GM06990 (cell line): ENCODE measurements at regions not wholly inside any gene's neighbourhood (a gene's known extent, or its start where the extent isn't known, plus 50 kb on each side); places are given as distances from the start of the nearest gene placed in this dataset.

Experiments used
- DNase-seq: peaks from one replicate; pipeline ENCODE4 v3.0.0-alpha.2; 2011; ENCODE audit not compliant: insufficient read length; ENCODE audit errors: extremely low read depth
- H3K27me3 ChIP-seq: replicated peaks from 2 replicates; pipeline ENCODE4 v1.6.0; 2011; ENCODE audit warnings: low read length; ENCODE audit not compliant: control insufficient read depth, insufficient read depth
- H3K36me3 ChIP-seq: 2 replicates; pipeline ENCODE4 v1.5.1; 2011; ENCODE audit warnings: low read length; ENCODE audit not compliant: control insufficient read depth, insufficient read depth
- H3K4me3 ChIP-seq: replicated peaks from 2 replicates; pipeline ENCODE4 v1.5.1; 2011; ENCODE audit warnings: low read depth, mild to moderate bottlenecking, control low read depth, low read length
- CTCF ChIP-seq: IDR thresholded peaks from 2 replicates; pipeline ENCODE4 v1.5.1; 2011; ENCODE audit warnings: low read length, control low read depth, mild to moderate bottlenecking, inconsistent platforms; ENCODE audit not compliant: insufficient read depth, poor library complexity, severe bottlenecking

GRCh38 chr2:116133381-116133942, 1681.0 kb upstream of the DDX18 start:
- no peaks in the 10 kb centered on the region for H3K36me3 ChIP-seq
- DNase-seq: no peak
- H3K4me3 ChIP-seq: no peak overlapping the region
- H3K27me3 ChIP-seq: no peaks in the 10 kb centered on the region
- TF ChIP-seq CTCF: no peak

- Histone ChIP-seq H3K36me3 (no peaks in the 10 kb centered on the region), H3K4me3 (no peak overlapping the region), H3K27me3 (no peaks in the 10 kb centered on the region)
- no peak for DNase-seq
- TF ChIP-seq CTCF: no peak
Measured at GRCh38 chr2:116141891-116142474, 1672.5 kb upstream of the DDX18 start.

- no peak for DNase-seq
- TF ChIP-seq CTCF: no peak
- Histone ChIP-seq H3K27me3 (no peaks in the 10 kb centered on the region), H3K4me3 (no peak overlapping the region), H3K36me3 (no peaks in the 10 kb centered on the region)
Measured at GRCh38 chr2:116142644-116143227, 1671.8 kb upstream of the DDX18 start.

- Histone ChIP-seq H3K4me3 (no peak overlapping the region), H3K36me3 (no peaks in the 10 kb centered on the region), H3K27me3 (no peaks in the 10 kb centered on the region)
- DNase-seq: no peak
- TF ChIP-seq CTCF: no peak
Measured at GRCh38 chr2:116145031-116145430, 1669.5 kb upstream of the DDX18 start.

GRCh38 chr2:116148361-116148760, 1666.1 kb upstream of the DDX18 start:
- Histone ChIP-seq H3K27me3 (no peaks in the 10 kb centered on the region), H3K36me3 (no peaks in the 10 kb centered on the region), H3K4me3 (no peak overlapping the region)
- DNase-seq: no peak
- no peak for TF ChIP-seq CTCF
